ENCODE measurements at regions not wholly inside any gene's neighbourhood (a gene's known extent, or its start where the extent isn't known, plus 50 kb on each side); places are given as distances from the start of the nearest gene placed in this dataset.

GRCh38 chr7:85669225-85669624 is 482.4 kb upstream of the SEMA3D start:
- H3K9me3 ChIP-seq (ENCODE audit: control insufficient read depth, insufficient read depth, low read length) = no peaks in the 10 kb centered on the region
- no peaks in the 10 kb centered on the region for H4K20me1 ChIP-seq (ENCODE audit: control insufficient read depth, insufficient read depth, low read depth, low read length)
- no peaks in the 10 kb centered on the region for H3F3A ChIP-seq (ENCODE audit: control insufficient read depth, insufficient read depth)
- no peaks in the 10 kb centered on the region for H3K36me3 ChIP-seq (ENCODE audit: control insufficient read depth, low read length)
- no peaks in the 10 kb centered on the region for H3K9me2 ChIP-seq (replicated peaks; ENCODE audit: control insufficient read depth, low read length)
- H3K4me2 ChIP-seq (ENCODE audit: low read length) = no peak overlapping the region
- no peaks in the 10 kb centered on the region for H3K4me1 ChIP-seq (ENCODE audit: control insufficient read depth, low read length)
- H3K27ac ChIP-seq (ENCODE audit: low read depth, low read length) = no peak overlapping the region
- no peak for TF ChIP-seq EZH2phosphoT487 (IDR thresholded peaks at IDR 0.05; ENCODE audit: borderline replicate concordance, low read length)
- TF ChIP-seq, protein P1, sequence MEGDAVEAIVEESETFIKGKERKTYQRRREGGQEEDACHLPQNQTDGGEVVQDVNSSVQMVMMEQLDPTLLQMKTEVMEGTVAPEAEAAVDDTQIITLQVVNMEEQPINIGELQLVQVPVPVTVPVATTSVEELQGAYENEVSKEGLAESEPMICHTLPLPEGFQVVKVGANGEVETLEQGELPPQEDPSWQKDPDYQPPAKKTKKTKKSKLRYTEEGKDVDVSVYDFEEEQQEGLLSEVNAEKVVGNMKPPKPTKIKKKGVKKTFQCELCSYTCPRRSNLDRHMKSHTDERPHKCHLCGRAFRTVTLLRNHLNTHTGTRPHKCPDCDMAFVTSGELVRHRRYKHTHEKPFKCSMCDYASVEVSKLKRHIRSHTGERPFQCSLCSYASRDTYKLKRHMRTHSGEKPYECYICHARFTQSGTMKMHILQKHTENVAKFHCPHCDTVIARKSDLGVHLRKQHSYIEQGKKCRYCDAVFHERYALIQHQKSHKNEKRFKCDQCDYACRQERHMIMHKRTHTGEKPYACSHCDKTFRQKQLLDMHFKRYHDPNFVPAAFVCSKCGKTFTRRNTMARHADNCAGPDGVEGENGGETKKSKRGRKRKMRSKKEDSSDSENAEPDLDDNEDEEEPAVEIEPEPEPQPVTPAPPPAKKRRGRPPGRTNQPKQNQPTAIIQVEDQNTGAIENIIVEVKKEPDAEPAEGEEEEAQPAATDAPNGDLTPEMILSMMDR (IDR thresholded peaks at IDR 0.05; ENCODE audit: low read depth, low read length, poor library complexity, severe bottlenecking) = no peak
- H3K27me3 ChIP-seq (ENCODE audit: control insufficient read depth, low read length) = no peaks in the 10 kb centered on the region
- no peak overlapping the region for H3K4me3 ChIP-seq (ENCODE audit: low read length)
- no peaks in the 10 kb centered on the region for H3K79me2 ChIP-seq (ENCODE audit: control insufficient read depth, low read length)

DNA sequence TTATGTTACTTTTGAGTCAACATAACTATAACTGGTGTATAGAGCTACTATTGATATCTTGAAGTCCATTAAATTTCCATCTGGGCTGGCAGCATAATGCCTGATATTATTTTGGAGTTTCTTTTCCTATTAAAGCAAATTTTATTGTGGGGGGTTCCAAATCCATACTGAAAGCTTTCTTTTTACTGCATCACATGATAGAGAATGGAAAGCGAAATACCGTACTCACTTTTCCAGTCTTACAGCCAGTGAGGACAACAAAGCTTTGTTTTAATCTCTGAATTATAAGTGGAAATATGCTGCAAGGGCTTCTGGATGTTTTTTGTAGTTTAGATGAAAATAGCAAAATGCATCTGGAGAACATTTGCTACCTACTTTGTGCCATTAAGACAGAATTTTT is 477.5 kb upstream of the SEMA3D start:
- no peaks in the 10 kb centered on the region for H3K36me3 ChIP-seq (ENCODE audit: control insufficient read depth, low read length)
- no peaks in the 10 kb centered on the region for H3K9me3 ChIP-seq (ENCODE audit: control insufficient read depth, insufficient read depth, low read length)
- no peak overlapping the region for H3K4me2 ChIP-seq (ENCODE audit: low read length)
- H3K9me2 ChIP-seq (replicated peaks; ENCODE audit: control insufficient read depth, low read length) = no peaks in the 10 kb centered on the region
- H3K4me3 ChIP-seq (ENCODE audit: low read length) = no peak overlapping the region
- no peaks in the 10 kb centered on the region for H4K20me1 ChIP-seq (ENCODE audit: control insufficient read depth, insufficient read depth, low read depth, low read length)
- H3K79me2 ChIP-seq (ENCODE audit: control insufficient read depth, low read length) = no peaks in the 10 kb centered on the region
- no peak for TF ChIP-seq EZH2phosphoT487 (IDR thresholded peaks at IDR 0.05; ENCODE audit: borderline replicate concordance, low read length)
- TF ChIP-seq, protein P1 (IDR thresholded peaks at IDR 0.05; ENCODE audit: low read depth, low read length, poor library complexity, severe bottlenecking) = no peak
- H3K4me1 ChIP-seq (ENCODE audit: control insufficient read depth, low read length) = no peaks in the 10 kb centered on the region
- no peaks in the 10 kb centered on the region for H3F3A ChIP-seq (ENCODE audit: control insufficient read depth, insufficient read depth)
- no peaks in the 10 kb centered on the region for H3K27me3 ChIP-seq (ENCODE audit: control insufficient read depth, low read length)
- no peak overlapping the region for H3K27ac ChIP-seq (ENCODE audit: low read depth, low read length)

DNA sequence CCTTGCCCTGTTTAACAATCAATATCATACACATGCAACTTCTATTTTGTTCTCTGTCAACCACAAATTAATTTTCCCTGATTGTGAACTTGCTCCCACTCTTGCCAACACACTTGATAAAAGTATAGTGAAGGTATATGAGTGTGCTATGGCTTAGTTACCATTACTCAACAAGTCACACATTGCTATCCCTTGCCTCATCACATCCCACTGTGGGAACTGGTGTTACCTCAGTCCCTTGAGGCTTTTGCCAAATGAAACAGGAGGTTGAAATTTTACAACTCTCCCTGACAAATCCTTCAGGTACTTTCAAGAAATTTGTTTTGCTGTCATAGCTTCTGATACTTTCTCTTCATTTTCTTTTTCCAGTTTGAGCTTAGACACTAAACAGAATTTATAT is 472.5 kb upstream of the SEMA3D start:
- no peaks in the 10 kb centered on the region for H3K9me2 ChIP-seq (replicated peaks; ENCODE audit: control insufficient read depth, low read length)
- H3K27ac ChIP-seq (ENCODE audit: low read depth, low read length) = no peak overlapping the region
- H3K4me2 ChIP-seq (ENCODE audit: low read length) = no peak overlapping the region
- H3K9me3 ChIP-seq (ENCODE audit: control insufficient read depth, insufficient read depth, low read length) = no peaks in the 10 kb centered on the region
- H3K4me3 ChIP-seq (ENCODE audit: low read length) = no peak overlapping the region
- H3K27me3 ChIP-seq (ENCODE audit: control insufficient read depth, low read length) = no peaks in the 10 kb centered on the region
- no peaks in the 10 kb centered on the region for H3K79me2 ChIP-seq (ENCODE audit: control insufficient read depth, low read length)
- no peaks in the 10 kb centered on the region for H4K20me1 ChIP-seq (ENCODE audit: control insufficient read depth, insufficient read depth, low read depth, low read length)
- H3K4me1 ChIP-seq (ENCODE audit: control insufficient read depth, low read length) = no peaks in the 10 kb centered on the region
- TF ChIP-seq, protein P1 (IDR thresholded peaks at IDR 0.05; ENCODE audit: low read depth, low read length, poor library complexity, severe bottlenecking) = no peak
- no peak for TF ChIP-seq EZH2phosphoT487 (IDR thresholded peaks at IDR 0.05; ENCODE audit: borderline replicate concordance, low read length)
- H3F3A ChIP-seq (ENCODE audit: control insufficient read depth, insufficient read depth) = no peaks in the 10 kb centered on the region
- H3K36me3 ChIP-seq (ENCODE audit: control insufficient read depth, low read length) = no peaks in the 10 kb centered on the region

- Histone ChIP-seq H3K4me3 (ENCODE audit: low read length) (no peak overlapping the region), H4K20me1 (ENCODE audit: control insufficient read depth, insufficient read depth, low read depth, low read length) (no peaks in the 10 kb centered on the region), H3K79me2 (ENCODE audit: control insufficient read depth, low read length) (no peaks in the 10 kb centered on the region), H3K9me3 (ENCODE audit: control insufficient read depth, insufficient read depth, low read length) (no peaks in the 10 kb centered on the region), H3K4me1 (ENCODE audit: control insufficient read depth, low read length) (no peaks in the 10 kb centered on the region), H3K4me2 (ENCODE audit: low read length) (no peak overlapping the region), H3K27ac (ENCODE audit: low read depth, low read length) (no peak overlapping the region), H3K27me3 (ENCODE audit: control insufficient read depth, low read length) (no peaks in the 10 kb centered on the region), H3F3A (ENCODE audit: control insufficient read depth, insufficient read depth) (no peaks in the 10 kb centered on the region), H3K9me2 (replicated peaks; ENCODE audit: control insufficient read depth, low read length) (no peaks in the 10 kb centered on the region), H3K36me3 (ENCODE audit: control insufficient read depth, low read length) (no peaks in the 10 kb centered on the region)
- no peak for TF ChIP-seq EZH2phosphoT487 (IDR thresholded peaks at IDR 0.05; ENCODE audit: borderline replicate concordance, low read length)
- TF ChIP-seq, protein P1 (IDR thresholded peaks at IDR 0.05; ENCODE audit: low read depth, low read length, poor library complexity, severe bottlenecking) = no peak
These were observed 468.4 kb upstream of the SEMA3D start for GRCh38 chr7:85655252-85655651.
